CD4-positive, alpha-beta T cell (primary cell): ENCODE measurements at regions not wholly inside any gene's neighbourhood (a gene's known extent, or its start where the extent isn't known, plus 50 kb on each side); places are given as distances from the start of the nearest gene placed in this dataset.

ENCODE experiments used
- ATAC-seq: fragments of 200-7000 bp; cut with Tn5 transposase; one replicate; pipeline ENCODE4 v1.10.0; 2022; ENCODE audit warnings: mild to moderate bottlenecking; ENCODE audit not compliant: poor library complexity
- CTCF ChIA-PET: fragments of 350-600 bp; sonication (Branson Sonifier 250); formaldehyde crosslinking; loops from one replicate; lab custom pipeline; 2021; ENCODE audit warnings: antibody characterized with exemption, inconsistent platforms; lab: Charles Lee
- POLR2A ChIA-PET: fragments of 350-600 bp; sonication (Branson Sonifier 250); formaldehyde crosslinking; loops from one replicate; lab custom pipeline; 2021; ENCODE audit warnings: antibody characterized with exemption, inconsistent platforms; lab: Charles Lee
- DNase-seq, 14 experiments: peaks; one replicate each; pipeline ENCODE4 v3.0.0-alpha.2; 2013 to 2020; ENCODE audit warnings: mixed read lengths in 2 of 14
- H3K27ac ChIP-seq, 2 donors: one replicate each; pipeline versions ENCODE4 v1.5.1 to v1.7.0; 2013; ENCODE audit warnings: low read length in 2 of 2, low read depth in 1 of 2, mild to moderate bottlenecking in 1 of 2
- H3K27me3 ChIP-seq, 2 experiments: 1 replicate in 1 of 2; 2 replicates in 1 of 2; pipeline versions ENCODE4 v1.6.1 to v1.7.0; 2013; ENCODE audit warnings: low read length in 2 of 2, control low read depth in 1 of 2, mild to moderate bottlenecking in 1 of 2, moderate library complexity in 1 of 2; ENCODE audit not compliant: insufficient read depth in 2 of 2, control insufficient read depth in 1 of 2
- H3K36me3 ChIP-seq: one replicate; pipeline ENCODE4 v1.6.1; 2013; ENCODE audit warnings: low read length, control low read depth; ENCODE audit not compliant: insufficient read depth
- H3K4me1 ChIP-seq: one replicate; pipeline ENCODE4 v1.6.1; 2013; ENCODE audit warnings: low read length, control low read depth; ENCODE audit not compliant: insufficient read depth
- H3K4me3 ChIP-seq: one replicate; pipeline ENCODE4 v1.5.1; 2013; ENCODE audit warnings: mild to moderate bottlenecking, low read length, moderate library complexity
- H3K9me3 ChIP-seq, 2 experiments: 1 replicate in 1 of 2; 2 replicates in 1 of 2; pipeline versions ENCODE4 v1.6.1 to v1.7.0; 2013; ENCODE audit warnings: low read length in 2 of 2, mild to moderate bottlenecking in 2 of 2, control low read depth in 1 of 2, moderate library complexity in 1 of 2; ENCODE audit not compliant: control insufficient read depth in 1 of 2, insufficient read depth in 1 of 2
- H3K27ac Mint-ChIP-seq: one replicate; pipeline ENCODE4 v1.8.0; 2020; ENCODE audit warnings: mixed read lengths
- H3K27me3 Mint-ChIP-seq: one replicate; pipeline ENCODE4 v1.8.0; 2021; ENCODE audit warnings: mixed read lengths
- H3K36me3 Mint-ChIP-seq: one replicate; pipeline ENCODE4 v1.8.0; 2021; ENCODE audit warnings: low read depth, mixed read lengths
- H3K4me1 Mint-ChIP-seq: one replicate; pipeline ENCODE4 v1.8.0; 2021; ENCODE audit warnings: low read depth, mixed read lengths
- H3K4me3 Mint-ChIP-seq: one replicate; pipeline ENCODE4 v1.8.0; 2020; ENCODE audit warnings: mild to moderate bottlenecking, mixed read lengths
- H3K9me3 Mint-ChIP-seq: one replicate; pipeline ENCODE4 v1.8.0; 2020; ENCODE audit warnings: mixed read lengths
- CTCF ChIP-seq: fragments of 200-600 bp; IDR thresholded peaks from one replicate; pipeline ENCODE4 v1.8.0; 2022; ENCODE audit warnings: antibody characterized with exemption, mild to moderate bottlenecking
- intact Hi-C, 2 experiments: fragments of 100-400 bp; cut with DNase I in 1 of 2; cut with micrococcal nuclease in 1 of 2; formaldehyde crosslinking; loops; one replicate each; pipeline versions ENCODE4 v1.15.1 to v1.9.0; 2023 to 2025; cut with DNase I, micrococcal nuclease

GRCh38 chr6:93566285-93566684, 146.9 kb upstream of the EPHA7 start:
- Mint-ChIP-seq H3K4me1 (no peaks in the 10 kb centered on the region), H3K27me3 (no peaks in the 10 kb centered on the region), H3K27ac (no peak overlapping the region), H3K36me3 (no peaks in the 10 kb centered on the region), H3K9me3 (peaks cover 4% of the 10 kb centered on the region), H3K4me3 (no peak overlapping the region)
- ATAC-seq (no peak), DNase-seq (no peak)
- ChIA-PET CTCF (no interaction called here), POLR2A (no interaction called here)
- Histone ChIP-seq H3K4me1 (no peaks in the 10 kb centered on the region), H3K27me3 (no peaks in the 10 kb centered on the region), H3K27ac (no peak overlapping the region), H3K36me3 (no peaks in the 10 kb centered on the region), H3K4me3 (no peak overlapping the region), H3K9me3 (peaks cover 0 to 5% of the 10 kb centered on the region in 2 experiments)
- intact Hi-C loops, result no loop called here
- TF ChIP-seq CTCF, result no peak

- Histone ChIP-seq H3K27ac (no peak overlapping the region), H3K36me3 (no peaks in the 10 kb centered on the region), H3K9me3 (peaks cover 0 to 5% of the 10 kb centered on the region in 2 experiments), H3K4me3 (no peak overlapping the region), H3K4me1 (no peaks in the 10 kb centered on the region), H3K27me3 (no peaks in the 10 kb centered on the region)
- TF ChIP-seq CTCF, result no peak
- no peaks in the 10 kb centered on the region for H3K4me1 Mint-ChIP-seq
- H3K4me3 Mint-ChIP-seq, result no peak overlapping the region
- peaks cover 10% of the 10 kb centered on the region for H3K9me3 Mint-ChIP-seq
- H3K27ac Mint-ChIP-seq, result no peak overlapping the region
- ChIA-PET POLR2A (no interaction called here), CTCF (no interaction called here)
- H3K27me3 Mint-ChIP-seq, result no peaks in the 10 kb centered on the region
- DNase-seq (no peak), ATAC-seq (no peak)
- intact Hi-C loops, result no loop called here
- H3K36me3 Mint-ChIP-seq, result no peaks in the 10 kb centered on the region
Measured at GRCh38 chr6:93562582-93562981, 143.2 kb upstream of the EPHA7 start.

DNA sequence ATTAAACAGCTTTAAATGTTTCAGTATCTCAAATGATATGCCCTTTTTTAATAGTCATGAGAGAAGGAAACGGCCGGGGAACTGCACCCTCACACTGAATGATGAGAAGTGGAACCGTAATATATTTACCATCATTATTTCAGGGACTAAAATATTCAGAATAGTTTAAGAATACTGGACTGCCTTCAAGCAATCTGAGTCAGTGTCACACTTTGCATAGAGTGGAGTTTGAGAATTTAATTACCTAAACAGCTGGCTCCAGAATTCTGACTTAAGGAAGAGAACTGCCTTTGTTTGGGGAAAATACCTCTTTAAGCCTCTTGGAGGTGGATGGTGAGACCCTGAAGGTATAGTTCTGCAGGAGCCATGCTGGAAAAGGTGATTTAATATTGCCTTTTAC, 135.9 kb upstream of the EPHA7 start:
- no peak for TF ChIP-seq CTCF
- Histone ChIP-seq H3K27ac (no peak overlapping the region), H3K4me1 (no peaks in the 10 kb centered on the region), H3K4me3 (no peak overlapping the region), H3K9me3 (no peaks in the 10 kb centered on the region), H3K27me3 (no peaks in the 10 kb centered on the region), H3K36me3 (no peaks in the 10 kb centered on the region)
- Mint-ChIP-seq H3K9me3 (peaks cover 6% of the 10 kb centered on the region), H3K36me3 (no peaks in the 10 kb centered on the region), H3K27ac (no peak overlapping the region), H3K27me3 (no peaks in the 10 kb centered on the region), H3K4me1 (no peaks in the 10 kb centered on the region), H3K4me3 (no peak overlapping the region)
- DNase-seq, result no peak
- ATAC-seq, result no peak
- ChIA-PET POLR2A (no interaction called here), CTCF (no interaction called here)
- intact Hi-C loops, result no loop called here
